Right lobe of liver (tissue), 4 donors: ENCODE measurements at regions not wholly inside any gene's neighbourhood (a gene's known extent, or its start where the extent isn't known, plus 50 kb on each side); places are given as distances from the start of the nearest gene placed in this dataset.

Source experiments
- CTCF ChIP-seq, 4 donors: fragments of 200-600 bp in 3 of 4; fragments of 450-650 bp in 1 of 4; IDR thresholded peaks; one replicate each; pipeline versions ENCODE4 v1.5.1 to v1.8.0; 2016 to 2022; ENCODE audit warnings: antibody characterized with exemption in 4 of 4, mild to moderate bottlenecking in 2 of 4
- POLR2A ChIP-seq: fragments of 450-650 bp; IDR thresholded peaks from one replicate; pipeline ENCODE4 v1.6.1; 2017; ENCODE audit warnings: antibody characterized with exemption, mild to moderate bottlenecking
- donor health status: DM: no; HTN: no; CAD: no.
- donor health status: DM: no; HTN: no; CAD: no.
- donor health status: DM: no; HTN: yes; CAD: no.

- TF ChIP-seq CTCF (IDR thresholded peaks at IDR 0.05): no peak
- TF ChIP-seq POLR2A: no peak
These were observed 267.6 kb downstream of the PCDH17 start for GRCh38 chr13:57899096-57899495.
